NCI-H82 treated with DMSO at 0.1 percent for 48 hours (cell line): ENCODE measurements at regions not wholly inside any gene's neighbourhood (a gene's known extent, or its start where the extent isn't known, plus 50 kb on each side); places are given as distances from the start of the nearest gene placed in this dataset.
A peak's percentile ranks its signal among the peaks of the same experiment; 100 is the strongest.

ENCODE experiments used
- DNase-seq: peaks from one replicate; lab custom pipeline; 2025; ENCODE audit not compliant: unreplicated experiment; lab: John Stamatoyannopoulos, UW

DNA sequence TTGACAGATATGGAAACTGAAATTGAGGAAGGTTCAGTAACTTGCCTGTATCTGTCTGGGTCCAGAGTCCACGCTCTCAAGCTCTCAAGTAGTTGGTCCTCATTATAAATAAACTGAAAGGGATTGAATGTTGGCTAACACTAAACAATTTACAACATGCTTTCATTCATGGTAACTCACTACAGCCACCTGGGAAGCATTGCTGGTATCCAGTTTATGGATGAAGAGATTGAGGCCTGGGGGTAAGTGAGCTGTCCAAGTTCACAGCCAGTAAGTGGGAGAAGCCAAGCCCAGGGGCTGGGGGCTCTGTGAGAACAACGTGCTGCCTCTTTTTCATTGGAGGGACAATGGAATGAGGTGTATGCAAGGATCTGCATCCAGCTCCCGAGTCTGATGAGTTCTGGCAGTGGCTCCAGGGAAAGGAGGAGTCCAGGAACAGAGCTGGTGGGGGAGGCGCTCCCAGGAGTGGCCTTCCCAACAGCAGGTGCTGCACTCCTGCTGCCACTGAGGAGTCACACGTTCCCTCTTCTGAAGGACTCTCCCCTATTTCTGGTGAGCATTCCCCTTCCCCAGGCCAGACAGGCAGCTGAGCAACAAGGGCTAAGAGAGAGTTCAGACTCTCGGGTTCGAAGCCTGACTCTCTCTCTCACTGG lies 175.8 kb downstream of the CSNK2A3 start:
- DNase-seq = no peak

DNA sequence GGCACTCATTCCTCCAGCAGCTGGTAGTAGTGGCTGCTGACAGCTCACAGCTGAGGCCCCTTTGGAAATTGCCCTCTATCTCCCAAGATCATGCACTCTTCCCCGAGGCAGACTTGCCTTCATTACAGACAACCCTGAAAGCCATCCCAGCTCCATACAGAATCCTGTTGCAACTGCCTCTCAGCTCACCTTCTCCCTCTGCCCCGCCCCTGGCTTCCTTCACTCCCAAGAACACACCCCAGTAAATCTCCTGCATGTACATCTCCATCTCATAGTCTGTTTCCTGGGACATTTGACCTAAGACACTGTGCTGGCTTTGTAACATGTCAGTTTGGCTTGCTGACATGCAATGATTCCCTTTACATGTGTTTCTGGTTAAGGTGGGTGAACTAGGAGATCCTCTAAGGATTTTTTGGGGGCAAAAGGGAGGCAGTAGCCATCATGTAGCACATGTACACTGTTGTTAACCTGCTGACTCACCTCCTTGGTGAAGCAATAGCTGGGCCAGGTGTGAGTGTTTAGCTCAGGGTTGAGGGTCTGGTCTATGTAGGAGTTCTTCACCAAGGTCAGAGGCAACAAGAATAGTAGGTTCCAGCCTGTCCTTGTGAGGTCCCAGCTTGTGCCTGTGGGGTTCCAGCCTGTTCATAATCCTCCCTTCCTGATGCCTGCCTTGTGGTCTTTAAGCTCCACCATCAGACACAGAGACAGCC lies 179.6 kb downstream of the CSNK2A3 start:
- DNase-seq = no peak

- no peak for DNase-seq
These were observed 181.2 kb downstream of the CSNK2A3 start for GRCh38 chr11:11171854-11172253.

- DNase-seq = no peak
These were observed 181.8 kb downstream of the CSNK2A3 start for GRCh38 chr11:11171285-11171684.

GRCh38 chr11:11170352-11171084 lies 182.5 kb downstream of the CSNK2A3 start:
- no peak for DNase-seq

GRCh38 chr11:11169715-11170351 lies 183.2 kb downstream of the CSNK2A3 start:
- no peak for DNase-seq

DNA sequence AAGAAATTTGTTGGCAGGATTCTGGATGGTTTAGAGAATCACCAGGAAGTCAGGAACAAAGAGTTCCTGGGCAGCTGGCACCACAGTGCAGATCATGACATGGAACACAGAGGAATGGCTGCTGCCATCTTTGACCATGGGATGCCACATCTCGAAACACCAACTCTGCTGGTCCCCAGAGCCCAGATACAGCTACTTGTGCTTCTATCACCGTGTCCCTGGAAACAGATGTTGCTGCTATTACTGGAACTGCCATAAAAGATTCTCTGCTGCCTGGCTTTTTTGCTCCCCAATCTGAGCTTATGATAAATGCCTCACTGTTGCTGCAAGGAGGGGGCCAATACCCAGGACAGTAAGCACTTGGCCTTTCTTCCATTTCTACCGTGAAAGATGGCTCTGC lies 185.2 kb downstream of the CSNK2A3 start:
- DNase-seq = no peak

- no peak for DNase-seq
These were observed 188.7 kb downstream of the CSNK2A3 start for GRCh38 chr11:11164334-11164690.

DNA sequence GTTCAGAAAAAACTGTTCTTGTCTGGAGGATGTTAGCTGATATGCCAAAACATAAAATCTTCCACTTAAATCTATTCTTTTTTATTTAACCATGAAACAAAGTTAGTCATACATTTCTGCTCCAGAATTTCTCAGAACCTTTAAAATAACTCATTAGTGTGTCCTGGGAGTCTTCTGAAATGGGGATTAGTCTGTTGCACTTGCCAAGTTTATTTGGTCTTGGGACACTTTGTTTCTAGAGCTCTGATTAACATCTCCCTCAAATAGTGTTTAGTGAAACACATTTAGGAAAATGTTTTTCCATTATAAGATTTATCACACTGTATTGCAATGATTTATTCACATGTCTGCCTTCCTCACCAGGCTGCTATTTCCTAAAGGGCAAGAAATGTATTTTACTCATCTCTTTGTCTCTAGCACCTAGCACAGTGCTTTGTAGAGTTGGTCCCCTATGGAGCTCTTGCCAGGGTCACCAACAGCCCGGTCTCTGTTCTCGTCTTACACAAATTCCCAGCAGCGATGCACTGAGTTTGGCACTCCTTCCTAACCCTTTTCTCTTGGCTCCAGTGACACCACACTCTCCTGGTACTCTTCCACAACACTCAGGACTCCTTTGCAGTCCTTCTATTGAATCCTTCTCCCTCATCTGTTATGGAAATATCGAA lies 189.2 kb downstream of the CSNK2A3 start:
- no peak for DNase-seq

DNA sequence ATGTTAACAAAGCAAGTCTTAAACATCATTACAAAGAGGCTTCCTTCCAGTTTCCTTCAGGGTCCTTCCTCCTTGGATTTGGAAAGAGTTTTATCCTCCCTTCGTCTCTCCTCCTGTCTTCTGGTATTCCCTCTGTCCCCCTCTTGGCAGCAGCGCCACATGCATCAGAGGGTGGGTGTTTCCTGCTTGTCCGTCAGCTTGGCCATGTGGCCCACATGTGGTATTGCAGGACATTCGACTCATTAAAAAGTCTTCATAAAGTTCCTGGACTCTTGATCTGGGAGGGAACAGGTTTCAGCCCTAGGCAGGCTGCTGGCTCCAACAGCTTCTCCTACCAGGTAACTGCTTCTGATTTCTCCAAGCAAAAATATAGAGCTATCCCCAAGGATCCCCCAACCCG lies 189.8 kb downstream of the CSNK2A3 start:
- DNase-seq = no peak

DNA sequence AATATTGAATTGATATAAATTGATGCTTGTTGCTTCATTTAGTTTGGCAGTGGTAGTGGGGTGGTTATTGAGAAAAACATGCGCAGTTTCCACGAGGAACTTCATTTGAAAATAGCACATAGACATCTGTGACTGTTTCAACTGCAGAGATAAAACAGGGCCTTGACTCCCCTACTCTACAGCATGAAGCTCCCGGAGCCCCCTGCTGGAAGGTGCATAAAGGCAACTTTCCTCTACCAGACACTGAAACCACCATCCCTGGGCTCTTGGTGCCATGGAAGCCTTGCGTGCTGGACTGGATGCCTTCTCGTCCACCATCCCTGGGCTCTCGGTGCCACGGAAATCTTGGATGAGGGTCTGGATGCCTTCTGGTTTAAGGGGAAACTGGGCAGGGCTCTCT lies 195.9 kb downstream of the CSNK2A3 start:
- no peak for DNase-seq

GRCh38 chr11:11155962-11156815 lies 196.9 kb downstream of the CSNK2A3 start:
- peak; percentile 1 for DNase-seq

- no peak for DNase-seq
These were observed 200.2 kb downstream of the CSNK2A3 start for GRCh38 chr11:11152877-11153276.

DNA sequence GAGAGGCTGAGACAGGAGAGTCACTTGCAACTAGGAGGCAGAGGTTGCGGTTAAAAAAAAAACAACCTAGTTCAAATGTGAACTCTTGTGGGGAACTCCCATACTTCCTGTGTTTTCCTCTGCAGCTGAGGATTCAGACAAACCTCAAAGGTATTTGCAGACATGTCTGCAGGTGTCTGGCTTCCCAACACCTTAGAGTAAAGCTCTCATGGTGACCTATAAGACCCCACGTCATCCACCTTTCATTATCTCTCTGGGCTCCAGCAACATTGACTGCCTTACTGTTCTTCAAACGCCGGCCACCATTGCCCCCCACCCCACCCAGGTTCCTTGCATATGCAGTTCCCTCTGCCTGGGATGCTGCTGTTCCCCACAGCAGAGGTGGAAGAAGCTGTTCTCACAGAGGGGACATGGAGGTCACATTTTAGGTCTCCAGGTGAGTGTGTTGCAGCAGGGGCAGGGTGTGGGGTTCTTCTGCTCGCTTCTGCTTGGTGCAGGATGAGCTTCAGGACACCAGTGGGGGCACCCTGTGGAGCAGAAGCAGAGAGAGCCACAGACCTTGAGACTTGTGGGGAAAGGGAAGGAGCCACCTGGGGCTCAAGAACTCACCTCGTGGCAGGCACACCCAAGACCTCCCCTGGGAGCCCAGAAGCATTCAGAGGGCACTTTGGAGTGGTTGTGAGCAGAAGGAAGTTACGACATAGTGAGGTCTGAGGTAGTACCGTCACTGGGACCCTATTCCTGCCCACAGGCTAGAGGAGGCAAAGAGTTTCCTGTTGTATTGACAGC lies 203.2 kb downstream of the CSNK2A3 start:
- no peak for DNase-seq

GRCh38 chr11:11148596-11148995 lies 204.5 kb downstream of the CSNK2A3 start:
- no peak for DNase-seq

- DNase-seq = no peak
These were observed 204.9 kb downstream of the CSNK2A3 start for GRCh38 chr11:11148104-11148509.

DNA sequence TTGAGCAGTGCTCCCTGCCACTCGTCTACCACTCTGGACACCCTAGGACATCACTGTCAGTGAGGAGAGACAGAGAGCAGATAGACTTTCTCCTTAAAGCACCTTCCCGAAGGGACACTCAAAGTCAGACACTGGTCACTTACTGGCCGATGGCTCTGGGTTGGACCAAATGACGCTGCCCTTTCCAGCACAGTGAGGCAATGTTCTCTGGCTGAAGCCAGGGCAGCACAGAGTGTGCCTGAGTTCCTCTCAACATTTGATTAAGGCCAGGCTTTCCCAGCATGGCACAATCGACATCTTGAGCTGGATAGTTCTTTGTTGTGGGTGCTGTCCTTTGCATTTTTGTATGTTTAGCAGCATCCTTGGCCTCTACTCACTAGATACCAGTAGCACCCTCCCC lies 206.2 kb downstream of the CSNK2A3 start:
- no peak for DNase-seq

- DNase-seq = no peak
These were observed 209.2 kb downstream of the CSNK2A3 start for GRCh38 chr11:11143849-11144248.

DNA sequence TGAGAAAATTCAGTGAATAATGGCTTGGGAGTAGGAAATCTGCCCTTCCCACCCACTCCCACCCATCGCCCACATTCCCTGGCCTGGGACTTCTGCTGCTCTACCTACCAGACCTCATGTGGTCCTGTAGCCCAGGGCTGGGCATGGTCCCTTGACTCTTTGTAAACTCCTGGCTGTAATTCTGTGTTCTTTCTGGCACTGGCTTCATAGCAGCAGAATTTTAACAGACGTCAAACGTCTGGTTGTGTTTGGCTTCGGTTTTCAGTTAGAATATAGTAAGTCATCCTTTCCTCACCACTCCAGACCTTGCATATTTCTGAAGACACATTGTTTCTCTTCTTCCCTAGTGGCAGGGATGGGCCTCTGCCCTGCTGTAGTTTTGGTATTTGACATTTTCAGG lies 210.6 kb downstream of the CSNK2A3 start:
- DNase-seq = no peak

DNA sequence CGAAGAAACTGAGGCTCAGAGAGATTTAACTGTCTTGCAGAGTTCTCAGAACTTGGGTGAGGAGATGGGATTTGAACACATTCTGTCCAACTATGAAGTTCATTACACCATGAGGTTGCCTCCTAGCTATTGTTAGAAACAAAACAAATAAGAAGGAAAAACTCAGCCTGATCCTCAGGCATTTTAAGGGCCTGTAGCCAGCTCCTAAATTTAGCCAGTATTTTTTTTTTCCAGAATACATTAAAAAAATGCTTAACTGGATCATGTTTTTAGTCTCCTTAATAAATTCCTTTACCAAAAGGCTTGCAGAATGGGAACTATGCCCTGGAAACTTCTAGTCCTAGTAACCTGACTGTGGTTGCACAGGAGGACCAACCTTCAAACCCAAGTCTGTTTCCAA lies 212.0 kb downstream of the CSNK2A3 start:
- no peak for DNase-seq
